T-helper 22 cell (primary cell): ENCODE measurements at regions not wholly inside any gene's neighbourhood (a gene's known extent, or its start where the extent isn't known, plus 50 kb on each side); places are given as distances from the start of the nearest gene placed in this dataset.

Experiments
- DNase-seq: peaks from one replicate; pipeline ENCODE4 v3.0.0-alpha.2; 2020; ENCODE audit warnings: low read depth

GRCh38 chr10:128710798-128711183 is 584.6 kb upstream of the MKI67 start:
- no peak for DNase-seq

- no peak for DNase-seq
Observed at GRCh38 chr10:128711806-128712205, 585.6 kb upstream of the MKI67 start.

GRCh38 chr10:128712661-128713400 is 586.6 kb upstream of the MKI67 start:
- DNase-seq: no peak

- DNase-seq: no peak
Observed at GRCh38 chr10:128713471-128713870, 587.2 kb upstream of the MKI67 start.

- DNase-seq: no peak
Observed at GRCh38 chr10:128713874-128714570, 587.8 kb upstream of the MKI67 start.

GRCh38 chr10:128714644-128715415 is 588.6 kb upstream of the MKI67 start:
- DNase-seq: no peak

GRCh38 chr10:128716181-128716580 is 590.0 kb upstream of the MKI67 start:
- no peak for DNase-seq

- DNase-seq: no peak
Observed at GRCh38 chr10:128721963-128722445, 595.8 kb upstream of the MKI67 start.

GRCh38 chr10:128722947-128723346 is 596.7 kb upstream of the MKI67 start:
- DNase-seq: no peak

GRCh38 chr10:128723631-128724205 is 597.5 kb upstream of the MKI67 start:
- no peak for DNase-seq

GRCh38 chr10:128725531-128725930 is 599.3 kb upstream of the MKI67 start:
- DNase-seq: no peak

GRCh38 chr10:128727114-128727513 is 600.9 kb upstream of the MKI67 start:
- no peak for DNase-seq

- no peak for DNase-seq
Observed at GRCh38 chr10:128729910-128730420, 603.7 kb upstream of the MKI67 start.

- DNase-seq: no peak
Observed at GRCh38 chr10:128730922-128731321, 604.7 kb upstream of the MKI67 start.

GRCh38 chr10:128734161-128734560 is 607.9 kb upstream of the MKI67 start:
- no peak for DNase-seq

GRCh38 chr10:128734734-128735133 is 608.5 kb upstream of the MKI67 start:
- DNase-seq: no peak

- DNase-seq: no peak
Observed at GRCh38 chr10:128735996-128736395, 609.8 kb upstream of the MKI67 start.

- no peak for DNase-seq
Observed at GRCh38 chr10:128738386-128738915, 612.2 kb upstream of the MKI67 start.

GRCh38 chr10:128739930-128740329 is 613.7 kb upstream of the MKI67 start:
- DNase-seq: no peak

- DNase-seq: no peak
Observed at GRCh38 chr10:128741180-128741579, 615.0 kb upstream of the MKI67 start.

- DNase-seq: no peak
Observed at GRCh38 chr10:128741680-128742079, 615.5 kb upstream of the MKI67 start.

- no peak for DNase-seq
Observed at GRCh38 chr10:128744092-128744491, 617.9 kb upstream of the MKI67 start.
